ENCODE measurements at regions not wholly inside any gene's neighbourhood (a gene's known extent, or its start where the extent isn't known, plus 50 kb on each side); places are given as distances from the start of the nearest gene placed in this dataset.

GRCh38 chr2:34828481-34828880 is 1229.4 kb upstream of the FAM98A start:
- TF ChIP-seq CTCF (conservative IDR thresholded peaks at IDR 0.05) (no peak), EZH2 (IDR thresholded peaks at IDR 0.05; ENCODE audit: low read depth) (no peak)

Data from PC-9 (cell line).